K562 (cell line): ENCODE measurements at regions not wholly inside any gene's neighbourhood (a gene's known extent, or its start where the extent isn't known, plus 50 kb on each side); places are given as distances from the start of the nearest gene placed in this dataset.

Experiments
- ATAC-seq: fragments of 200-7000 bp; cut with Tn5 transposase; 3 replicates; pipeline ENCODE4 v1.9.1; 2020; ENCODE audit warnings: moderate library complexity
- BruUV-seq: library from RNA; stranded (reverse); fragments of 400-500 nt; replicated peaks from 2 replicates; lab custom pipeline; 2021; lab: Mats Ljungman, UMichigan
- CTCF ChIA-PET: fragments of 300-600 bp; formaldehyde crosslinking; extraction: SDS; loops from one replicate; lab custom pipeline; 2021; ENCODE audit warnings: low intra/inter-chr PET ratio; lab: Yijun Ruan, JAX
- POLR2A ChIA-PET: fragments of 300-600, 350-650 bp; sonication (Branson Sonifier 250); formaldehyde crosslinking; extraction: SDS; loops from one replicate; lab custom pipeline; 2021; ENCODE audit warnings: antibody characterized with exemption, inconsistent platforms; lab: Yijun Ruan, JAX
- DNase-seq, 4 experiments: peaks; one replicate each; pipeline versions ENCODE4 v3.0.0 to v3.0.0-alpha.2; 2011 to 2018; ENCODE audit warnings: low spot score in 3 of 4, mixed read lengths in 3 of 4; ENCODE audit errors: extremely low read depth in 1 of 4
- FAIRE-seq: peaks from 2 replicates; lab custom pipeline; 2011; peaks lifted over from hg19 to GRCh38; lab: Jason Lieb, UNC
- H2AFZ ChIP-seq: 2 replicates; pipeline ENCODE4 v1.6.0; 2011; ENCODE audit warnings: low read depth, low read length, control low read depth, inconsistent platforms
- H3K27ac ChIP-seq: fragments of 200-600 bp; 3 replicates; pipeline ENCODE4 v1.8.0; 2011; ENCODE audit warnings: low read depth, mild to moderate bottlenecking, control low read depth, inconsistent platforms, low read length, moderate library complexity, mixed read lengths; ENCODE audit errors: extremely low read depth
- H3K27me3 ChIP-seq, 2 experiments: fragments of 300-600 bp in 1 of 2; 2 replicates in 1 of 2; 3 replicates in 1 of 2; pipeline versions ENCODE4 v1.6.0 to v1.8.0; 2011; ENCODE audit warnings: inconsistent platforms in 2 of 2, low read length in 2 of 2, mild to moderate bottlenecking in 1 of 2, mixed read lengths in 1 of 2, moderate library complexity in 1 of 2; ENCODE audit not compliant: control insufficient read depth in 2 of 2, insufficient read depth in 2 of 2
- H3K36me3 ChIP-seq: fragments of 300-600 bp; 3 replicates; pipeline ENCODE4 v1.8.0; 2011; ENCODE audit warnings: mild to moderate bottlenecking, low read length, inconsistent platforms; ENCODE audit not compliant: control insufficient read depth, insufficient read depth
- H3K4me1 ChIP-seq, 2 experiments: fragments of 200-600 bp in 1 of 2; replicated peaks in 1 of 2; 2 replicates in 1 of 2; 3 replicates in 1 of 2; pipeline versions ENCODE4 v1.5.1 to v1.8.0; 2011; ENCODE audit warnings: inconsistent platforms in 2 of 2, low read length in 2 of 2, mild to moderate bottlenecking in 1 of 2, mixed read lengths in 1 of 2, moderate library complexity in 1 of 2; ENCODE audit not compliant: control insufficient read depth in 2 of 2, insufficient read depth in 2 of 2
- H3K4me2 ChIP-seq: 2 replicates; pipeline ENCODE4 v1.6.1; 2011; ENCODE audit warnings: low read length, control low read depth, inconsistent platforms, mixed read lengths; ENCODE audit not compliant: insufficient read depth
- H3K4me3 ChIP-seq: fragments of 200-600 bp; sonication (generic), shearing (Covaris generic); 2 replicates; pipeline ENCODE4 v1.5.1; 2016; ENCODE audit warnings: control low read depth, inconsistent platforms
- H3K79me2 ChIP-seq: fragments of 200-600 bp; 3 replicates; pipeline ENCODE4 v1.8.0; 2011; ENCODE audit warnings: low read length, inconsistent platforms; ENCODE audit not compliant: control insufficient read depth, insufficient read depth
- H3K9ac ChIP-seq, 2 experiments: 2 replicates each; pipeline versions ENCODE4 v1.6.0 to v1.6.1; 2011; ENCODE audit warnings: low read depth in 2 of 2, low read length in 2 of 2, control low read depth in 1 of 2, inconsistent platforms in 1 of 2, mild to moderate bottlenecking in 1 of 2, mixed read lengths in 1 of 2; ENCODE audit not compliant: insufficient read depth in 1 of 2
- H3K9me1 ChIP-seq: one replicate; pipeline ENCODE4 v1.6.0; 2011; ENCODE audit warnings: inconsistent platforms, mild to moderate bottlenecking, low read length, moderate library complexity; ENCODE audit not compliant: control insufficient read depth, insufficient read depth
- H3K9me3 ChIP-seq: replicated peaks from 2 replicates; pipeline ENCODE4 v1.5.1; 2011; ENCODE audit warnings: low read depth, low read length, inconsistent platforms; ENCODE audit not compliant: control insufficient read depth, insufficient read depth
- H4K20me1 ChIP-seq: replicated peaks from 2 replicates; pipeline ENCODE4 v1.6.1; 2011; ENCODE audit warnings: low read length, inconsistent platforms, mixed read lengths; ENCODE audit not compliant: control insufficient read depth, insufficient read depth
- CBFA2T3 ChIP-seq: fragments of 450-650 bp; IDR thresholded peaks from 2 replicates; pipeline ENCODE4 v1.6.1; 2017
- CREB3 ChIP-seq: fragments of 450-650 bp; conservative IDR thresholded peaks from 2 replicates; pipeline ENCODE4 v1.6.1; 2016; ENCODE audit warnings: missing genetic modification characterization, low read depth, mild to moderate bottlenecking, missing compliant biosample characterization, moderate library complexity
- E4F1 ChIP-seq: fragments of 250-450 bp; sonication (Bioruptor Pico); IDR thresholded peaks from 2 replicates; pipeline ENCODE4 v1.5.0; 2021; ENCODE audit warnings: mild to moderate bottlenecking, borderline replicate concordance
- GABPB1 ChIP-seq: sonication (generic); formaldehyde crosslinking; IDR thresholded peaks from 2 replicates; pipeline ENCODE4 v1.8.0; 2022; ENCODE audit warnings: mild to moderate bottlenecking, missing genetic modification reagents
- KLF13 ChIP-seq: fragments of 450-650 bp; IDR thresholded peaks from 2 replicates; pipeline ENCODE4 v1.6.1; 2016; ENCODE audit warnings: missing genetic modification characterization, low read depth, mild to moderate bottlenecking, missing compliant biosample characterization, moderate library complexity, borderline replicate concordance
- NR3C1 ChIP-seq: sonication (generic); formaldehyde crosslinking; IDR thresholded peaks from 2 replicates; pipeline ENCODE4 v1.8.1; 2022; ENCODE audit warnings: missing genetic modification reagents
- POU5F1 ChIP-seq: fragments of 150-350 bp; IDR thresholded peaks from 2 replicates; pipeline ENCODE4 v1.6.1; 2014; ENCODE audit warnings: borderline replicate concordance, low read length, low read depth, mild to moderate bottlenecking; ENCODE audit not compliant: partially characterized antibody
- SMC3 ChIP-seq: conservative IDR thresholded peaks from 2 replicates; pipeline ENCODE4 v1.6.1; 2011; ENCODE audit warnings: low read depth, low read length, improper control_type of control experiment; ENCODE audit not compliant: insufficient read depth
- SNRNP70 ChIP-seq: fragments of 200-400 bp; formaldehyde crosslinking; optimal IDR thresholded peaks from 2 replicates; pipeline ENCODE3; 2017; ENCODE audit warnings: low read depth, low read length
- STAT6 ChIP-seq: sonication (generic); formaldehyde crosslinking; IDR thresholded peaks from 2 replicates; pipeline ENCODE4 v1.8.1; 2023; ENCODE audit warnings: mild to moderate bottlenecking, missing genetic modification reagents
- ZNF134 ChIP-seq: fragments of 250-450 bp; sonication (Bioruptor Pico); conservative IDR thresholded peaks from 2 replicates; pipeline ENCODE4 v1.4.0; 2020
- ZNF140 ChIP-seq: fragments of 250-450 bp; sonication (Bioruptor Pico); IDR thresholded peaks from 2 replicates; pipeline ENCODE4 v1.8.0; 2021; ENCODE audit warnings: moderate library complexity, mild to moderate bottlenecking, inconsistent platforms
- ZNF143 ChIP-seq: sonication (generic); formaldehyde crosslinking; IDR thresholded peaks from 2 replicates; pipeline ENCODE4 v1.9.0; 2022; ENCODE audit warnings: mild to moderate bottlenecking, missing genetic modification reagents
- ZNF354B ChIP-seq: fragments of 250-450 bp; sonication (Bioruptor Pico); IDR thresholded peaks from 2 replicates; pipeline ENCODE4 v1.4.0; 2020
- WGBS: fragments of 100-300 bp; shearing (Covaris generic); methylation state at CpG from one replicate; pipeline ENCODE4 v1.1.6; 2016; ENCODE audit warnings: low coverage, mixed read lengths; ENCODE audit not compliant: insufficient coverage; ENCODE audit errors: missing lambda C conversion rate; 5-methylcytosine and 5-hydroxymethylcytosine counted together
- in situ Hi-C: fragments of 300-500 bp; cut with MboI; formaldehyde crosslinking; loops from 4 replicates; pipeline ENCODE4 v1.15.0; 2018; ENCODE audit warnings: inconsistent platforms, mixed read lengths
- intact Hi-C: fragments of 100-400 bp; cut with micrococcal nuclease; formaldehyde crosslinking; loops from 2 replicates; pipeline ENCODE4 v1.14.2; 2022
- TF ChIP-seq, protein P1 (sequence below): IDR thresholded peaks from 3 replicates; pipeline ENCODE4 v1.6.1; 2011; ENCODE audit warnings: borderline replicate concordance, mild to moderate bottlenecking, moderate library complexity; ENCODE audit not compliant: insufficient read length; ENCODE audit errors: extremely low read depth

GRCh38 chr5:25150819-25151218, 506.0 kb upstream of the CDH10 start:
- no peak overlapping the region for H3K4me3 ChIP-seq
- CTCF ChIA-PET = no interaction called here
- H3K36me3 ChIP-seq = no peaks in the 10 kb centered on the region
- WGBS = 0% methylated on average over 1 of the region's 1 CpG
- H4K20me1 ChIP-seq = no peaks in the 10 kb centered on the region
- no peaks in the 10 kb centered on the region for H3K9me1 ChIP-seq
- H3K27ac ChIP-seq = no peak overlapping the region
- H3K79me2 ChIP-seq = no peaks in the 10 kb centered on the region
- in situ Hi-C loops = no loop called here
- no peak for FAIRE-seq
- no peaks in the 10 kb centered on the region for H3K27me3 ChIP-seq
- intact Hi-C loops = no loop called here
- H2AFZ ChIP-seq = no peak overlapping the region
- no peaks in the 10 kb centered on the region for H3K4me1 ChIP-seq
- ATAC-seq = no peak
- POLR2A ChIA-PET = no interaction called here
- no peak overlapping the region for H3K4me2 ChIP-seq
- no TSS peak for BruUV-seq
- no peak overlapping the region for H3K9ac ChIP-seq
- no peak for DNase-seq
- H3K9me3 ChIP-seq = no peaks in the 10 kb centered on the region
- TF ChIP-seq, protein P1, sequence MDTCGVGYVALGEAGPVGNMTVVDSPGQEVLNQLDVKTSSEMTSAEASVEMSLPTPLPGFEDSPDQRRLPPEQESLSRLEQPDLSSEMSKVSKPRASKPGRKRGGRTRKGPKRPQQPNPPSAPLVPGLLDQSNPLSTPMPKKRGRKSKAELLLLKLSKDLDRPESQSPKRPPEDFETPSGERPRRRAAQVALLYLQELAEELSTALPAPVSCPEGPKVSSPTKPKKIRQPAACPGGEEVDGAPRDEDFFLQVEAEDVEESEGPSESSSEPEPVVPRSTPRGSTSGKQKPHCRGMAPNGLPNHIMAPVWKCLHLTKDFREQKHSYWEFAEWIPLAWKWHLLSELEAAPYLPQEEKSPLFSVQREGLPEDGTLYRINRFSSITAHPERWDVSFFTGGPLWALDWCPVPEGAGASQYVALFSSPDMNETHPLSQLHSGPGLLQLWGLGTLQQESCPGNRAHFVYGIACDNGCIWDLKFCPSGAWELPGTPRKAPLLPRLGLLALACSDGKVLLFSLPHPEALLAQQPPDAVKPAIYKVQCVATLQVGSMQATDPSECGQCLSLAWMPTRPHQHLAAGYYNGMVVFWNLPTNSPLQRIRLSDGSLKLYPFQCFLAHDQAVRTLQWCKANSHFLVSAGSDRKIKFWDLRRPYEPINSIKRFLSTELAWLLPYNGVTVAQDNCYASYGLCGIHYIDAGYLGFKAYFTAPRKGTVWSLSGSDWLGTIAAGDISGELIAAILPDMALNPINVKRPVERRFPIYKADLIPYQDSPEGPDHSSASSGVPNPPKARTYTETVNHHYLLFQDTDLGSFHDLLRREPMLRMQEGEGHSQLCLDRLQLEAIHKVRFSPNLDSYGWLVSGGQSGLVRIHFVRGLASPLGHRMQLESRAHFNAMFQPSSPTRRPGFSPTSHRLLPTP = no peak
- TF ChIP-seq ZNF143 (CRISPR knock-in tag) = no peak
- no peak for TF ChIP-seq SMC3
- no peak for TF ChIP-seq GABPB1
- no peak for TF ChIP-seq CREB3 (tag)
- TF ChIP-seq ZNF134 = no peak
- TF ChIP-seq POU5F1 = no peak
- TF ChIP-seq ZNF140 (CRISPR knock-in tag) = no peak
- TF ChIP-seq SNRNP70 = no peak
- no peak for TF ChIP-seq STAT6 (CRISPR knock-in tag)
- no peak for TF ChIP-seq CBFA2T3
- no peak for TF ChIP-seq ZNF354B (CRISPR knock-in tag)
- no peak for TF ChIP-seq E4F1 (CRISPR knock-in tag)
- no peak for TF ChIP-seq KLF13 (tag)
- no peak for TF ChIP-seq NR3C1
